Activated effector memory CD4-positive, alpha-beta T cell treated with anti-CD3 and anti-CD28 coated beads, Interleukin-2, amount 50 U/mL, for 16 hours (primary cell): ENCODE measurements at regions not wholly inside any gene's neighbourhood (a gene's known extent, or its start where the extent isn't known, plus 50 kb on each side); places are given as distances from the start of the nearest gene placed in this dataset.

Experiments used
- DNase-seq: peaks from one replicate; pipeline ENCODE4 v3.0.0-alpha.2; 2020

- no peak for DNase-seq
Measured at GRCh38 chr10:10833955-10834354, 183.7 kb upstream of the CELF2 start.

GRCh38 chr10:10844251-10844650, 173.4 kb upstream of the CELF2 start:
- DNase-seq = no peak

DNA sequence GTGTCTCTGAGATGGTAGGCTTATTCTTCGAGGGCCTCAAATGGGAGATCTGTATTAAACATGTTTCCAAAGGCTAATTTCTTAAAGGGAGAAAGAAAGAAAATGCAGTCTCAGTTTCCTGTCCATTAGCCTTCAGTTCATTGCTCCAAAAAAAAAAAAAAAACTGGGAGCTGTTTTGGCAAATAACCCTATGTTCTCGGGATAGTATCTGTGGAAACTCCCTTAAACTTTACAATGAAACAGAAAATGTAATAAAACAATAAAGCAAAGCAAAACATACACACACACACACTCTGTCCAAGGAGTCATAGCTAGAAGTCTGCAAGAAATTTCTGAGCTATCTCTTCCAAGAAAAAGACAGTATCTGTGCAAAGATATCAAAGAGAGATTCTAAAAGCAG, 172.5 kb upstream of the CELF2 start:
- DNase-seq = no peak

DNA sequence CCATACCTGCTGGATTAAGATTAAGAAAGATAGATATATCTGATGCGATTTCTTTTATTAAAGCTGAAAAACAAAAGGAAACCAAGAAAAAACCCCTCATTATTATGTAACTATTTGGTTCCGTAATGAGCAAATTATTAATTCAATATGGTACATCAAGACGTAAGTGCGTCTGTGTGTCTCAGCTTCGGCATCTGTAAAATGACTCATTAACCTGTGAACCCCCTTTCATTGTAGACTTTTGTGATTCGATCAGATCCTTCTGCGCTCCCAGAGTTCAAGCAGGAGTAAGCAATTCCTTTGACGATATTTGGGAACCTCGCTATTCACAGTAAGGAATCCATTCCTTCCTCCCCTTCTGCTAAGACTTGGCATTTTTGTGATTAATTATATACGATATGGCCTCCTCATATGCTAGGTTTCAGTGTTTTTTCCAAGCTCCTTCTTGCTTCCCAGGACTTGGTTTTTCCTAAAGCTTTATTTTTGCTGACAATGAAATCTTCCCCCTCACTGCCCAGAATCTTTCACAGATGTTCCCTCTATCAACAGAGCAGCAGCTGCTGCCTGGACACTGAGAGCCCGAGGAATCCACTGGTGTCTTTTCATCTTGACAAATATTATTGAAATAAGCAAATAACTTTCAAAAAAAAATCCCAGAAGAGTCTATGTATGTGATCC, 171.7 kb upstream of the CELF2 start:
- DNase-seq = no peak

GRCh38 chr10:10846504-10846900, 171.2 kb upstream of the CELF2 start:
- no peak for DNase-seq

DNA sequence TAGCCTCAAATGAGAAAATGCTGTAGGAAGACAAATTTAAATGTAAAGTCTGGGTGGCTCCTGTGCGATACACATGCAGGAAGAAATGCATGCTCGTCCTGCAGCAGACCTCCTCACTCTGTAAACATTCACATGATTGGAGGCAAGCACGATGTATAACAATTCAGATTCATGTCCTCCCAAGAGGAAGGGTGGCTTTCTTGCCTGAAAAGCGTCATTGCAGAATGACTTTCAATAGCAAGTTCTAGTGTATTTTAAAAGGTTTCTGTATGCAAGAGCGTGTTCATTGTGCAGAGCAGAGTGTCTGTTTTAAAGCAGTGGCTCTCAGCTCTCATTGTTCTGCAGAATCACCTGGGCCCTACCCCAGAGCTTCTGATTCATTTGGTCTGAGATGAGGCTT, 170.3 kb upstream of the CELF2 start:
- DNase-seq = no peak

GRCh38 chr10:10848488-10849111, 169.1 kb upstream of the CELF2 start:
- DNase-seq = no peak

DNA sequence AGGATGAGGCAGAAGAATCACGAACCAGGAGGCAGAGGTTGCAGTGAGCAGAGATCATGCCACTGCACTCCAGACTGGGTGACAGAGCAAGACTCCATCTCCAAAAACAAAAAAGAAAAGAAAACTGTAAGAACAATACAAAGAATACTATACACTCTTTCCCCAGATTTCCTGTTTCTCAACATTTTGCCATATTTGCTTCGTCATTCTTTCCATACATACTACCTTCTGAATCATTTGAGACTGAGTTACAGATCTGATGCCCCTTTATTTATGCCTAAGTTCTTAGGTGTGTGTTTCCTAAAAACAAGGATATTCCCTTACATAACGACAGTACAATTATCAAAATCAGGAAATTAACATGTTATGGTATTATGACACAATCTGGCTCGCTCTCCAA, 168.4 kb upstream of the CELF2 start:
- DNase-seq = no peak

DNA sequence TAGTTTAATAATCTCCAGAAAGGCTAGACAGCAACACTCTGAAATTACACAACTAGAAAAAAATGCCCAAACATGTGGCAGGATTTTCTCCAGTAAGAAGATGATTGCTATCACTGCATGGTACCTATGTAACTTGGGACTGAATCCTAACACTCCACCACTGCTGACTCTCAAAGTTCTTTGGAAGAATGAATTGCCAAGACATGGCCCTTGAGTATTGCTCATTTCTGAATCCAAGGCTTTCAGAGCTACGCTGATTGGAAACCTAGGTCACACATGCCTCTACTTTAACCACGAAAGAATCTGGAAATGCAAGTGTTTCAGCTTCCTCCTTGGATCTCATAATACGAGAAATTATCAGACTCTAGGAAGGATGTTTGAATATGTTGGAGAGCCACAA, 167.5 kb upstream of the CELF2 start:
- no peak for DNase-seq

- no peak for DNase-seq
Measured at GRCh38 chr10:10852464-10852863, 165.2 kb upstream of the CELF2 start.

- DNase-seq = no peak
Measured at GRCh38 chr10:10853954-10854353, 163.7 kb upstream of the CELF2 start.

DNA sequence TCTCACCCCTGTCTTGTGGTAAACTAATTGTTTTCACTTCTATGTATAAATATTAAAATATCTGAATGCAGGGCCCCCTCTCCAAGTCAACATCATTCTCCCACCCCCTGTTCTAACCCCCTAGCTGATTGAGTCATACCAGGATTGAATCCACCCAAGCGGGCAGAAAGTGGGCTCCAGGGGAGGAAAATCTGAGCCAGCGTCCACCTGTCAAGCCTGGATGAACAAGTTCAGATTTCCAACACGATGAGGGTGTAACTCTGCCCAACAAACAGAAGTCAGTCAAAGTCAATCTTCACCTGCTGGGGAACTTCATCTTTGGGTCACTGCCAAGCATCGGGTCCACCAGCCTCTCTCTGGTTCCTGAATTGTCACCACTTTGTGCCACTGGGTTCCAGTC, 162.9 kb upstream of the CELF2 start:
- DNase-seq = no peak

GRCh38 chr10:10855151-10855581, 162.5 kb upstream of the CELF2 start:
- DNase-seq = no peak

DNA sequence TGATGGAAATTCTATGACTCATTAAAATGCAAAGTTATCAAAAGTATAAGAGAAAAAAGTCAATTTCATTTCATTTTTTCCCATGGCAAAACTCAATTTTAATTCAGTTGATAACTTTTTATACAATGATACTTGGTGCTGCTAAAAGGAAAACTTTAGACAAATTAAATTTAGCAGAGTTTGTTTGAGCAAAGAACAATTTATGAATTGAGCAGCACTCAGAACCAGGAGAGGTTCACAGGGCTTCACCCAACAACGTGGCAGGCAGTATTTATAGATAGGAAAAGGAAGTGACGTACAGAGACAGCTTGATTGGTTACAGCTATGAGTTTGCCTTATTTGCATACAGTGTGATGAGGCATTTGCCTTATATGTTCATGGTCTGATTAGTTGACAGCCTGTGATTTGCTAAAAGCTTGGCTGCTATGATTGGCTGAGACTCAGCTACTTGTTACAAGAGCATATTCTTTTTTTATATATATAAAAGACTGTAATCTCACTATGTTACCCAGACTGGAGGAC, 157.2 kb upstream of the CELF2 start:
- DNase-seq = no peak

- no peak for DNase-seq
Measured at GRCh38 chr10:10865303-10865702, 152.4 kb upstream of the CELF2 start.

DNA sequence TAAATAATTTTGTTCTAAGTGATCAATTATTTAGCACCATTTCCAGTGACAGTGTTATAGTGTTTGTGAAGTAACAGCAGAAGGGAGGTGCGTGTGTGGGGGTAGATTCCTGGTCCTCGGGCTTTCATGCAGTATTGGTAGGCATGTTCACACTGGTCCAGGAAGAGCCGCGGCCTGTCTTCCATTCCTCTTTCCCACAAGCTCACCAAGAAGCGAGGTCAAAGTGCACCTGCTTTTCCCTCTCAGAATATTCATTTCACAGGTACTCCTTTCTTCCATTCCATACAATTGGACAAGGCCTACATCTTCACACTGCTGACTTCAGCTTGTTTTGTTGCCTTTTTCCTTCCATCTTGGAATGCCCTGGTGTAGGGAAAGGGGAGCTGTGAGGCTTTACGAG, 151.8 kb upstream of the CELF2 start:
- DNase-seq = no peak

DNA sequence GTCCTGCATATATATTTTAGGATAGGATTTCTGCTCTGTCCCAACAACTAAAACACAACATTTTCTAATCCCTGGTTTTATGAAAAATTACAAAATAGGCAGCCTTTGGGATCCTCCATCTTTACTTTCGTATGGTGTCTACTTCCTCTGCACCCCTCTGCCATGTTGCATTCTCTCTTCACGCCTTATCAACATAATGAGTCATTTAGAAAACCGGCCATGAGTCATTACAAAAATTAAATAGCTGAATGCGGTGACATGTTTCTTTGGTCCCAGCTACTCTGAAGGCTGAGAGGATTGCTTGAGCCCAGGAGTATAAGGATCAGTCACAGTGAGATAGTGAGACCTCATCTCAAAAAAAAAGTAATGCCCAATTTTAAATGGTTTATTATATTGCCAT, 148.1 kb upstream of the CELF2 start:
- no peak for DNase-seq

DNA sequence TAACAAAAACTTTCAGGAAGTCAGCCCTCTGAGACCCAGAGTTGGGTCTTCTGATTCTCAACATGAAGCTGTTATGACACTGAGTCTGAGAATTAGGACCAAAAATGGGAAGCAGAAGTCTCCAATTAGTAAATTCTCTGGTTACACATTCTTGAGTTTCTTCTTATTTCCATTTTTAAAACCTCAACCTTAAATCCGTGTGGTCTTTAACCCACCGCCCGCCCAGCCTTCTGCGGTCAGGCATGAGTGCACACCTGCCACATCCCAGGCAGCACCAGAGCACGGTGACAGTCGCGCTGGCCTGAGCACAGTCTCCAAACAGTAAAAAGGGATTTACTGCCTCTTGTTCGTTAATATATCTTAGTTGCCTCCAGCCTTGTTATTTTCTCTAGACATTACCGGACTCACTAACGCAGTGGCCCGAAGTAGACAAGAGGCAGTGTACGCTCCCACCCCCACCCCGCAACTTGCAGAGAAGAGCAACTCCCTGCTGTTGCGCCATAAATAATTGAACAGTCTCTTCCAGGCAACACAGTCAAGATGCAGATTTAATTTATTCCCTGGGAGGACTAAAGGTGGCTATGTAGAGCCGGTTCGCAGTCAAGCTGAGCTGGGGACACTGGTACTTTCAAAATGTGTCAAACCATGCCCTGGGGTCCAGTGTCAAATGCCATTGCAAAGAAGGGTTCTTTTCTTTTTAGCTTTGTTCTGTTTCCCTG, 147.0 kb upstream of the CELF2 start:
- DNase-seq = no peak

DNA sequence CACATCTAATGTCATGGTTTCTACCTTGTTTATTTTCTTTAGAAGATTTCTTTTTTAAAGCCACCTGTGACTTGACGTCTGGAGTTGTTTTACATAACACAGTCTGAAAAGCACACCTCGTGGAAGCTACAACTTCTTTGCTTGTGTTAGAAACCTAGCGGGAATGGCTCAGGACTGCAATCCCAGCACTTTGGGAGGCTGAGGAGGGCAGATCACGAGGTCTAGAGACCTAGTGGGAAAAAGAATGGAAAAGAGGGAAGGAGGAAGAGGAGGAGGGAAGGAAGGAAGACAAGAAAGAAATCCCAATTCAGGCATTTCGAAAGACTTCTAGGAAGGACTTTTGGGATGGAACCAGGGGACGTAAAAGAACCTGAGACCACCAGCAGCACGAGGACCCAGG, 146.3 kb upstream of the CELF2 start:
- DNase-seq = no peak

DNA sequence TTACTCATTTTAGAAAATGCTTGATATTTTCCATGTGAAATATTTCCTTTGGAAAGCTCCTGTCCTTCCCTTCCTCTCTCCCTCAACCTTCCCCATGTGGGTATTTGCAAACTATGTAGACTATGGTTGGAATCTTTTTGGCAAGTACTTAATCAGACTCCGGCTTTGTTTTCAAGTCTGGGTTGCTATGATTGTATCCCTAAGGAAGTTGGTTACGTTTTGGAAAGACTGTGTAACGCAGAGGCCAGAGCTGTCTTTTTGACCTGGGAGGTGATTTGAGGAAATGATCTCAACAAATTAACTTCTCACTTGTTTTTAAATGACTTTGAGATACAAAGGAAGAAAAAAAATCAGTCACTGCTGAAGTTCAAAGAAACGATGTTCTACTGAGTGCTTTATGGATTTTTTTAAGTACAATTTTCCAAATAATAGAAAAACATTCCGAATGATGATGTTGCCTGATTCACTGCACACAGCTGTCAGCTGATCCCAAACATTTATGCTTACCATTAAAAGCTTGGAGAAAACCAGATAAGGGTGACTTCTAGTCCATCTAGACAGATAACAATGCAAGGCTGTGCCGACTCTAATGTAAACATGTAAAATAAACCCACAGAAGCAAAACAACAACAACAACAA, 145.5 kb upstream of the CELF2 start:
- no peak for DNase-seq

- DNase-seq = no peak
Measured at GRCh38 chr10:10872764-10873163, 144.9 kb upstream of the CELF2 start.

- DNase-seq = no peak
Measured at GRCh38 chr10:10873289-10873688, 144.4 kb upstream of the CELF2 start.

DNA sequence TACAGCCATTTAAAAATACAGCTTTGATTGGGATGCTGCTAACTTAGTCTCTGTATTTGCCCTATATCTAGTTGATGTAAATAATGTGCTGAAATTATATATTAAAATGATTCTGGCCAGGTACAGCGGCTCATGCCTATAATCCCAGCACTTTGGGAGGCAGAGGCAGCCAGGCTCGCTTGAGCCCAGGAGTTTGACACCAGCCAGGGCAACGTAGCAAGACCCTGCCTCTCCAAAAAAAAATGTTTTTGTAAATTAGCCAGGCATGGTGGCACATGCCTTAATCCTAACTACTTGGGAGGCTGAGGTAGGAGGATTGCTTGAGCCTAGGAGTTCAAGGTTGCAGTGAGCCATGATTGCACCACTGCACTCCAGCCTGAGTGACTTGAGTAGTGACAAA, 143.8 kb upstream of the CELF2 start:
- no peak for DNase-seq

DNA sequence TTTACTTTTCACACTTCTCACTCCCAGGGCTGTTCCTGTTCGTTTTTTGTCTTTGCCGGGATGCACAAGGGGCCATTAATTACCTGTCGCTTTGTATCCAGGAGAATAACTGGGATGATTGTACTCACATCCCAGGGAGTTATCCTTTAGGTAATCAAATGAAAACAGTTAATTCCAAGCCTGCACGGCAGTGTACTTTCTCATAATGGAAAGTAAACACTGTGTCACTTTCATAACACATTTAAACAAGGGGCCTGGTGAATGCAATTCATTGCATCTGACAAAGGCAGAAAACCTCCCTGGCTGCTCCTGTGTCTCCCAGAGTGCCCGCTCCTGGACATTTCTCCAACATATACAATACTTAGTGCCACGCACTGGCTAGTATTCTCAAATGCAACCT, 138.7 kb upstream of the CELF2 start:
- DNase-seq = no peak
